HG03066 (cell line): ENCODE measurements at regions not wholly inside any gene's neighbourhood (a gene's known extent, or its start where the extent isn't known, plus 50 kb on each side); places are given as distances from the start of the nearest gene placed in this dataset.

Experiments used
- ATAC-seq: cut with Tn5 transposase; IDR thresholded peaks from one replicate; pipeline ENCODE4 v1.9.1; 2021; ENCODE audit warnings: low read depth; ENCODE audit not compliant: unreplicated experiment

GRCh38 chr5:133746834-133747233, 134.5 kb upstream of the FSTL4 start:
- no peak for ATAC-seq

GRCh38 chr5:133744960-133745308, 132.6 kb upstream of the FSTL4 start:
- ATAC-seq, result no peak

GRCh38 chr5:133744051-133744959, 132.0 kb upstream of the FSTL4 start:
- ATAC-seq, result no peak

- ATAC-seq, result no peak
These were observed 130.2 kb upstream of the FSTL4 start for GRCh38 chr5:133742431-133742988.

- no peak for ATAC-seq
These were observed 129.5 kb upstream of the FSTL4 start for GRCh38 chr5:133741818-133742355.

GRCh38 chr5:133741396-133741795, 129.1 kb upstream of the FSTL4 start:
- no peak for ATAC-seq

GRCh38 chr5:133739181-133739780, 126.9 kb upstream of the FSTL4 start:
- ATAC-seq, result no peak

GRCh38 chr5:133738271-133738670, 125.9 kb upstream of the FSTL4 start:
- no peak for ATAC-seq

- ATAC-seq, result no peak
These were observed 124.2 kb upstream of the FSTL4 start for GRCh38 chr5:133736512-133736911.

- no peak for ATAC-seq
These were observed 123.0 kb upstream of the FSTL4 start for GRCh38 chr5:133735346-133735745.

GRCh38 chr5:133734916-133735315, 122.6 kb upstream of the FSTL4 start:
- ATAC-seq, result no peak

GRCh38 chr5:133732536-133732935, 120.2 kb upstream of the FSTL4 start:
- no peak for ATAC-seq

- no peak for ATAC-seq
These were observed 119.6 kb upstream of the FSTL4 start for GRCh38 chr5:133731951-133732350.

- no peak for ATAC-seq
These were observed 118.5 kb upstream of the FSTL4 start for GRCh38 chr5:133730866-133731265.

- ATAC-seq, result no peak
These were observed 118.0 kb upstream of the FSTL4 start for GRCh38 chr5:133730346-133730745.

- no peak for ATAC-seq
These were observed 117.5 kb upstream of the FSTL4 start for GRCh38 chr5:133729800-133730199.

GRCh38 chr5:133728475-133728874, 116.1 kb upstream of the FSTL4 start:
- ATAC-seq, result no peak

GRCh38 chr5:133727636-133728035, 115.3 kb upstream of the FSTL4 start:
- ATAC-seq, result no peak

GRCh38 chr5:133723651-133724366, 111.5 kb upstream of the FSTL4 start:
- ATAC-seq, result no peak

GRCh38 chr5:133723126-133723525, 110.8 kb upstream of the FSTL4 start:
- no peak for ATAC-seq

GRCh38 chr5:133721365-133721764, 109.0 kb upstream of the FSTL4 start:
- ATAC-seq, result no peak
